ENCODE measurements at regions not wholly inside any gene's neighbourhood (a gene's known extent, or its start where the extent isn't known, plus 50 kb on each side); places are given as distances from the start of the nearest gene placed in this dataset.

GRCh38 chr4:24734511-24734910 lies 60.9 kb upstream of the SOD3 start:
- Histone ChIP-seq H3K4me3 (no peak overlapping the region), H3K27me3 (ENCODE audit: low read depth) (no peaks in the 10 kb centered on the region), H3K9me3 (no peaks in the 10 kb centered on the region), H3K36me3 (no peaks in the 10 kb centered on the region), H3K27ac (no peak overlapping the region), H3K4me1 (no peaks in the 10 kb centered on the region)
- TF ChIP-seq, protein P1, sequence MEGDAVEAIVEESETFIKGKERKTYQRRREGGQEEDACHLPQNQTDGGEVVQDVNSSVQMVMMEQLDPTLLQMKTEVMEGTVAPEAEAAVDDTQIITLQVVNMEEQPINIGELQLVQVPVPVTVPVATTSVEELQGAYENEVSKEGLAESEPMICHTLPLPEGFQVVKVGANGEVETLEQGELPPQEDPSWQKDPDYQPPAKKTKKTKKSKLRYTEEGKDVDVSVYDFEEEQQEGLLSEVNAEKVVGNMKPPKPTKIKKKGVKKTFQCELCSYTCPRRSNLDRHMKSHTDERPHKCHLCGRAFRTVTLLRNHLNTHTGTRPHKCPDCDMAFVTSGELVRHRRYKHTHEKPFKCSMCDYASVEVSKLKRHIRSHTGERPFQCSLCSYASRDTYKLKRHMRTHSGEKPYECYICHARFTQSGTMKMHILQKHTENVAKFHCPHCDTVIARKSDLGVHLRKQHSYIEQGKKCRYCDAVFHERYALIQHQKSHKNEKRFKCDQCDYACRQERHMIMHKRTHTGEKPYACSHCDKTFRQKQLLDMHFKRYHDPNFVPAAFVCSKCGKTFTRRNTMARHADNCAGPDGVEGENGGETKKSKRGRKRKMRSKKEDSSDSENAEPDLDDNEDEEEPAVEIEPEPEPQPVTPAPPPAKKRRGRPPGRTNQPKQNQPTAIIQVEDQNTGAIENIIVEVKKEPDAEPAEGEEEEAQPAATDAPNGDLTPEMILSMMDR (IDR thresholded peaks at IDR 0.05) = no peak
- ATAC-seq (no peak), DNase-seq (no peak)
- intact Hi-C loops (cut with DNase I) = no loop called here

- H3K27ac ChIP-seq = no peak overlapping the region
- ATAC-seq (peak; percentile 47 to 55), DNase-seq (peak; percentile 52)
- no peaks in the 10 kb centered on the region for H3K27me3 ChIP-seq (ENCODE audit: low read depth)
- no peaks in the 10 kb centered on the region for H3K9me3 ChIP-seq
- H3K4me1 ChIP-seq = no peaks in the 10 kb centered on the region
- TF ChIP-seq, protein P1 (IDR thresholded peaks at IDR 0.05) = peak; percentile 38
- H3K4me3 ChIP-seq = no peak overlapping the region
- intact Hi-C loops (cut with DNase I) = no loop called here
- no peaks in the 10 kb centered on the region for H3K36me3 ChIP-seq
These were observed 59.3 kb upstream of the SOD3 start for GRCh38 chr4:24736066-24736465.

DNA sequence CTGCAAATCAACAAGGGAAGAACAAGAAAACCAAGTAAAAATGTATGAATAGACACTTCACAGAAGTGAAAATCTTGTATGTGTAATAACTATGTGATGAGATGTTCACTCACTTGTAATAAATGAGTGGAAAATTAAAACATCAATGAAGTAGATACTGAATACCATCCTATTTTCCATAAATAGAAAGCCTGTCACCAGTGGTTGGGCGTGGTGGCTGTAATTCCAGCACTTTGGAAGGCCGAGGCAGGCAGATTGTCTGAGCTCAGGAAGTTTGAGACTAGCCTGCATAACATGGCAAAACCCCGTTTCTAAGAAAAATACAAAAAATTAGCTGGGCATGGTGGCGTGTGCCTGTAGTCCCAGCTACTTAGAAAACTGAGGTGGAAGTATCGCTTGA lies 53.5 kb upstream of the SOD3 start:
- ATAC-seq (no peak), DNase-seq (no peak)
- TF ChIP-seq, protein P1 (IDR thresholded peaks at IDR 0.05) = no peak
- Histone ChIP-seq H3K36me3 (no peaks in the 10 kb centered on the region), H3K4me1 (no peaks in the 10 kb centered on the region), H3K27ac (no peak overlapping the region), H3K4me3 (no peak overlapping the region), H3K27me3 (ENCODE audit: low read depth) (no peaks in the 10 kb centered on the region), H3K9me3 (no peaks in the 10 kb centered on the region)
- intact Hi-C loops (cut with DNase I) = no loop called here

GRCh38 chr4:24742335-24742734 lies 53.0 kb upstream of the SOD3 start:
- no peaks in the 10 kb centered on the region for H3K36me3 ChIP-seq
- no peak overlapping the region for H3K27ac ChIP-seq
- intact Hi-C loops (cut with DNase I) = no loop called here
- DNase-seq (no peak), ATAC-seq (no peak)
- no peak overlapping the region for H3K4me3 ChIP-seq
- TF ChIP-seq, protein P1 (IDR thresholded peaks at IDR 0.05) = no peak
- H3K4me1 ChIP-seq = no peaks in the 10 kb centered on the region
- H3K27me3 ChIP-seq (ENCODE audit: low read depth) = no peaks in the 10 kb centered on the region
- no peaks in the 10 kb centered on the region for H3K9me3 ChIP-seq

DNA sequence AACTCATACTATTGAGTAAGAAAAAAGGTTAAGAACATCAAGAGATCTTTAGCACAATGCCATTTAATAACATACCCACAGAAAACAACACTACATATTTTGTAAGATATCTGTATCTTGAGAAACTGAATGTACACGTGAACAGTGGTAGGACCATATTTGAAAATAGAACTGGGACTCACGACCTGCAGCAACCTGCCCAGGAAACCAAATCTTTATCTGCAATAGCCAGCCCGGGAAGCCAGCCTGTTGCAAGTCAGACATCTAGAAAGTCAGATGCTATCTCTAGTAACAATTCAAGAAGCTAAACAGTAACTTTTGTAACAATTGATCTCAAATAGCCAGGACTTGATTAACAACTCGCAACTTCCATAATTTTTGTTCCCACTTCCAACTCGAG lies 52.6 kb upstream of the SOD3 start:
- no peak for ATAC-seq
- intact Hi-C loops (cut with DNase I) = no loop called here
- TF ChIP-seq, protein P1 (IDR thresholded peaks at IDR 0.05) = no peak
- Histone ChIP-seq H3K27me3 (ENCODE audit: low read depth) (no peaks in the 10 kb centered on the region), H3K27ac (no peak overlapping the region), H3K9me3 (no peaks in the 10 kb centered on the region), H3K4me1 (no peaks in the 10 kb centered on the region), H3K4me3 (no peak overlapping the region), H3K36me3 (no peaks in the 10 kb centered on the region)
- no peak for DNase-seq

- no peaks in the 10 kb centered on the region for H3K36me3 ChIP-seq
- TF ChIP-seq, protein P1 (IDR thresholded peaks at IDR 0.05) = no peak
- H3K27ac ChIP-seq = no peak overlapping the region
- intact Hi-C loops (cut with DNase I) = no loop called here
- H3K4me1 ChIP-seq = no peaks in the 10 kb centered on the region
- DNase-seq = no peak
- H3K4me3 ChIP-seq = no peak overlapping the region
- no peak for ATAC-seq
- no peaks in the 10 kb centered on the region for H3K27me3 ChIP-seq (ENCODE audit: low read depth)
- no peaks in the 10 kb centered on the region for H3K9me3 ChIP-seq
These were observed 52.2 kb upstream of the SOD3 start for GRCh38 chr4:24743206-24743605.
